Epithelial cell of prostate (primary cell): ENCODE measurements at regions not wholly inside any gene's neighbourhood (a gene's known extent, or its start where the extent isn't known, plus 50 kb on each side); places are given as distances from the start of the nearest gene placed in this dataset.
"Not testable (repeated sequence)": the region's sequence is repeated elsewhere in the genome, so short reads cannot be mapped to it uniquely, and the experiment has no call there.

Experiments used
- DNase-seq: peaks from one replicate; pipeline ENCODE4 v3.0.0-alpha.2; 2011; ENCODE audit warnings: low read depth, low spot score
- H3K27ac ChIP-seq: fragments of 450-650 bp; 2 replicates; pipeline ENCODE4 v1.5.1; 2017; ENCODE audit warnings: mild to moderate bottlenecking

DNA sequence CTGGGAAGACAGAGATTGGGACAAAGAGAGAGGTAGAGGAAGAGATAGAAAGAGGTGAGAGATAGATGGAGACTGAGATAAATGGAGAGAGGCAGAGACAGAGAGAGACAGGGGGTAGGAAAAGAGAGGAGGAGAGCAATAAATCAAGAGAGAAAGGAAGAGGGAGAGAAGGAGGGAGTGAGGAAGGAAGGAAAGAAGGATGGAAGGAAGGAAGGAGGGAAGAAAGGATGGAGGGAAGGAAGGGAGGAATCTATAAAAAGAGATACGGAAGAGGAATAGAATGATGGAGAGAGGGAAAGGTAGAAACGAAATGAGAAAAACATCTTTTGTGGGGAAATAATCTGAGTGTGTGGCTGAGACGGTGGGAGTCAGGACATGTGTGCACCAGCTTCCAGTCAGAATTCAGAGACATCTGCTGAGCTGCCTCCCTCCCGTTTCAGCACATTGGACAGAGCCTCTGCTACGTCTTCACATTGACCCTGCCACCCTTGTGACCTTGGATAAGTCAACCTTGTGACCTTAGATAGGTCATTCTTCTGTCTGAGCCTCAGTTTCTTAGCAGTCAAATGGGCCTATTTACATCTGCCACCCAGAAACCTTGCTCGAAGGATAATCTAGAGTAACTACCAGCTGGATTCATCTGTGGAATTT, 417.8 kb downstream of the MIAT start:
- no peak for DNase-seq

DNA sequence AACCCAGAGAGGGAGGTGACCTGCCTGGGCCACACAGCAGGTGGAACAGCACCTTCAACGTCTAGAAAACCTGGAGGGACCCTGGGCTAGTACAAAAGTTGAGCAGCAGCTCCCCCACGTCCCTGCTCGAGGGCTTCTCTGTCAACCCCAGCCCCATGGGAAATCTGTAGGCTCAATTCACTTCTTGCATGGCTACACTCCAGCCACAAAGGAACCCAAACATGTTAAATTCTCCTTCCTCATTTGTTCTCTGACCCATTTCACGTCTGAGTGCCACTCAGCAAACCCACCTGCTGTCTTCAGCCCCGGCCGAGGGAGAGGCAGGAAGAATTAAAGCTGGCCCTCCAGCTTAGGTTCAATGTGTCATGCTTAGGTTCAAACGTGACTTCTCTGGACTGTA, 418.5 kb downstream of the MIAT start:
- no peak for DNase-seq
- H3K27ac ChIP-seq, result no peak overlapping the region

More for the DNA sequence above, 417.8 kb downstream of the MIAT start:
- H3K27ac ChIP-seq, result no peak overlapping the region

DNA sequence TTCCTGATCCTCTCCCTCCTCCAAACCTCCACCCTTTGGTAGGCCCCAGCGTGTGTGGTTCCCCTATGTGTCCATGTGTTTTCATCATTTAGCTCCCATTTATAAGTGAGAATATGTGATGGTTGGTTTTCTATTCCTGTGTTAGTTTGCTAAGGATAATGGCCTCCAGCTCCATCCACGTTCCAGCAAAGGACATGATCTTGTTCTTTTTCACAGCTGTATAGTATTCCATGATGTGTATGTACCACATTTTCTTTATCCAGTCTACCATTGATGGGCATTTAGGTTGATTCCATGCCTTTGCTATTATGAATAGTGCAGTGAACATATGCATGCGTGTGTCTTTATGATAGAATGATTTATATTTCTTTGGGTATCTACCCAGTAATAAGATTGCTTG, 420.7 kb downstream of the MIAT start:
- H3K27ac ChIP-seq, DNase-seq: not testable (repeated sequence)

DNA sequence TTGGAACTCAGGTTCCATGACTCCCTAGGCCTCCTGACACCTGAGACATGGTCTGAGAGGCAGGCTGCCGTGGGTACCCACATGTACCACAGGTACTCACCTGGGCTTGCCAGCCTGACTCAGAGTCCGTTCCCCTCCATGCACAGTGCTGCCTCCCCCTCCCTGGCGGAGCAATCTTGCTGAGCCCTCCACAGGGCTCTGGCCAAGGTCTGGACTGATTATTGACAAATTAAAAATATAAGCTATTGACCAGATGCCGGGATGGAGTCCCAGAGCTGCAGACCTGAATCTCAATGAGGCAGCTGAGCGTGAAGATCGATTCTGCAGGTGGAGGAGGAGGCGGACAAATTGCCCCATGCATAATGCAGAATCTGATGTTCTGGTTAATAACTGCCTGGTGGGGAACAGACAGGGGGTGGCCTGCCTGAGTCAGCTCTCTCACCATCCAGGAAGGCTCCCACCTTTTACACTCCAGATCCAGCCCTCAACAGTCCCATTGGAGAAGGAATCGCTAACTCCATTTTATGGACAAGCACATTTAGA, 422.7 kb downstream of the MIAT start:
- no peak overlapping the region for H3K27ac ChIP-seq
- DNase-seq, result no peak

DNA sequence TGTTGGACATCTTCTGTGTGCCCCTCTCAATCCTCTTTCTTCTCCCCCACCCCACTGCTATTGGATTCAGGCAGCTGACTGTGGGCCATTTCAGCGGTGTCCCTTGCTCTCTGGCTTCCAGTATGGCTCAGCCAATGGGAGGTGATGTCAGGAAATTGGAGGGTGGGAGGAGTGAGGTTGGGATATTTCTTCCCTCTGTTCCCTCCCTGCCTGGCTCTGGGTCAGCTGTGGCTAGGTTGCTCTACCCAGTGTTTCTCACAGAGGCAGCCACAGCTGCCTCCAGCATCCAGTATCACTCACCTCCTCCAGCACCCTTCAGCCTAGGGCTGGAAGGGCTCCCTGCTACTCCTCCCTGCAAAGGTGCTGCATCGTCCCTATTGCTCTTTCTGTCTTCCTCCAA, 423.5 kb downstream of the MIAT start:
- DNase-seq, result no peak
- H3K27ac ChIP-seq, result no peak overlapping the region

DNA sequence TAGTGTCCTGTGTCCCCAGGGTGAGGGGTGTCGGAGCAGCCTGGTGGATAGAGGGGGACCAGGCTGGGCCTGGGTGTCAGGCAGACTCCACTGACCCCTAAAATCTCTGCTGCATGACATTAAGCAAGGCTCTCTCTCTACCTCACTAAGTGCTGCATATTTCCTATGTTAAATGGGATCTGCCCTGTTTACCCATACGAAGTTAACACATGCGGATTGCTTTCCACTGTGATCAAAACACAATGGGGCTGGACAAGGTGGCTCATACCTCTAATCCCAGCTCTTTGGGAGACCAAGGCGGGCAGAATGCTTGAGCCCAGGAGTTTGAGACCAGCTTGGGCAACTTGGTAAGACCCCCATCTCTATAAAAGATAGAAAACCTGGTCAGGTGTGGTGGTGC, 426.2 kb downstream of the MIAT start:
- DNase-seq, result no peak
- H3K27ac ChIP-seq, result no peak overlapping the region

DNA sequence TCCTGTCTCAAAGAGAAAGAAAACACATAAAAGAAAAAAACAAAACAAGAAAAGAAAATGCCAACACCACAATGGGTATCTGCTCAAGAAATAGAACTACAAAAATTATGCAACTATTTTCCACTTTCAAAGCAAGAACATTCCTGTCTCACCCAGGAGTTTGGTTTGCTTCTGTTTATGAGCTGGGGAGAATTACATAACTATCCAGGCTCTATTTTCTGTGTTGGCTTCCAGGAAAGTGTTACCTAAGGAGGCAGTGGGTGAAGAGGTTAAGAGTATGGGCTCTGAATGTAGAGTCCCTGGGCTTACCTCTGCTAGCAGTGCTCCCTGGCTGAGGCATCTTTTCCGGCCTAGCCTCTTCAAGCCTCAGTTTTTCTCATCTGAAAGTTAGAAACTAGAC, 426.7 kb downstream of the MIAT start:
- no peak overlapping the region for H3K27ac ChIP-seq
- DNase-seq, result no peak

DNA sequence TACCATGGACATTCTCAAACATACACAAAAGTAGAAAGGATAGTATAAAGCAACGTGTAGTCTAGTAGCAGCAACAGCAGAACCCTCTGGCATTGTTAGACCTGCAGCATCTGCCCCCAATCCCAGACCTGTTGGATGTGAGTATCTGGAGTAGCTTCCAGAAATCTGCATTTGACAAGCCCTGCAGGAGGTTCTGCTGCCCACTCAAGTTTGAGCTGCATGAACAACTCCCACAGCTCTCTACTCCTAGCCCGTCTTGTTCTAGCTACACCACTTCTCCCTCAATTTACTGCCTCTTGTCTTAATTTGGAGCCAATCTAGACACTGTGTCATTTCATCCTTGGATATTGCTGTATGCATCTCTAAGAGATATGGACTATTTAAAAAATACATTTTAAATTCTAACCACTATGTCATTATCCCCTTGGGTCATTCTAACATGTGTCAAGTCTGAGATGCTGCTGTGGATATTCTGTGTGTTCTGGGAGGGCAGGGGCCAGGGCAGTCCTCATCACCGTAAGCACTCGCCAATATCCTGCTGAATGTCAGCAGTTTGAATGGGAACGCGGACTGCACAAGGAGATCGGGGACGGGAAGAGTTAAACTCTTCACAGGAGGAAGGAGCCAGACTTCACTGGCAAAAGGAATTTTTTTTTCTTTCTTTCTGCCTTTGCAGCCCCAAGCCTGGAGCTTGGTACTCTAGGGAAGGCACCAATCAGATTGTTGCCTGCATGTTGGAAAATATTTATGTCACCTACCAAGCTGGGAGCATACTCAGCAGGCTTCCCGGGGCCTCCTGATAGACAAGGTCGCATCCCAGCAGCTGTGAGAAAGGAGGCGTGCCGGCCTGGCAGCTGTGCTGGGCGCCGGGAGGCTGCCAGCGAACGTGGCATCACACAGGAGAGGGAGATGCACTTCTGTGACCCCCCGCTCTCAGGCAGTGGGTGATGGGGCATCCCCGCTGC, 429.0 kb downstream of the MIAT start:
- no peak for DNase-seq

DNA sequence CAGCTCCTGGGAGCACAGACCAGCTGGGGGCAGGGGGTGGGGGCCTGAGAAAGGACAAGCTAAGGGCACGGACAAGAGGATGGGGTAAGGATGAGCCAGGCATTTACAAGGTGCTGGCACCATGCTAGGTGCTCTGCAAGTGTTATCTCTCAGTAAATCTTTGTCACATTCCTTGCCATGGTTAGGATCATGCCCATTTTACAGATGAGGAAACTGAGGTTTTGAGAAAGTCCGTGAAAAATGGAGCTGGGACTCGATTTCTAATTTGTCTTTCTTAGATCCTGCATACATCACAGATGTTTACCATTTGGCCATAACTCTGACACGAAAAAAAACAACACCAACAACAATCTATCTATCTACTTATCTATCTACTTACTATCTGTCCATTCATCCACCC, 429.7 kb downstream of the MIAT start:
- H3K27ac ChIP-seq, result no peak overlapping the region
- DNase-seq, result no peak

More for the DNA sequence above, 429.0 kb downstream of the MIAT start:
- H3K27ac ChIP-seq, result no peak overlapping the region

DNA sequence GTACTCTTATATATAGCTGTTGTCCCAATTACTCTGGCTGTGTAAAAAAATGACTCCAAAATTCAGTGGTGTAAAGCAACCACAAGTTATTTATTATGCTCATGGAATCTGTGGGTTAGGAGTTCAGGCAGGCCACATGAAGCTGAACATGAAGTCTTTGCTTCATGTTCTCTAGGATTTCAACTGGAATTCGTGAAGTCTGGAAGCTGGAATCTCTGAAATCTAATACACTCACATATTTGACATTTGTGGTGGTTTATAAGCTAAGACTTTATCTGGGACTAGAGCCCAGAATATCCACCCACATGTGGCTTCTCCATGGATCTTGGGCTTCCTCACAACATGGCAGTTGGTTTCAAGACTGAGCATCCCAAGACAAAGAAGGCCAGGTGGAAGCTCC, 430.6 kb downstream of the MIAT start:
- no peak overlapping the region for H3K27ac ChIP-seq
- no peak for DNase-seq

DNA sequence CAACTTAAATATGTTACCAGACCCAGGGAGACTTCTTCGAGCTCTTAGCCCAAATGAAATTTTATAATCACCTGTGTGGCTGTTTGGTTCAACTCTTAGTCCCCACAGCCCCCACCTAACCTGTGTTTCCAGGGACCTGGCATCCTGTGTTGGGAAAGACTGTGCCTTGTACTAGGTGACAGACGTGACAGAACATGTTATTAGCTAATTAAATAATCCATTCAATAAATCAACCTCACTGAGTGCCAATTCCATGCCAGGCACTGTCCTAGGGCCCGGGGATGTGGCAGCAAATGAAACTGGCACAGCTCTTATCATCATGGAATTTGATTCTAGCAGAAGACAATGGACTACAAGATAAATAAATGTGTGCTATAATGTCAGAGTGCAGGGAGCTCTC, 431.9 kb downstream of the MIAT start:
- DNase-seq, result no peak
- H3K27ac ChIP-seq, result no peak overlapping the region

DNA sequence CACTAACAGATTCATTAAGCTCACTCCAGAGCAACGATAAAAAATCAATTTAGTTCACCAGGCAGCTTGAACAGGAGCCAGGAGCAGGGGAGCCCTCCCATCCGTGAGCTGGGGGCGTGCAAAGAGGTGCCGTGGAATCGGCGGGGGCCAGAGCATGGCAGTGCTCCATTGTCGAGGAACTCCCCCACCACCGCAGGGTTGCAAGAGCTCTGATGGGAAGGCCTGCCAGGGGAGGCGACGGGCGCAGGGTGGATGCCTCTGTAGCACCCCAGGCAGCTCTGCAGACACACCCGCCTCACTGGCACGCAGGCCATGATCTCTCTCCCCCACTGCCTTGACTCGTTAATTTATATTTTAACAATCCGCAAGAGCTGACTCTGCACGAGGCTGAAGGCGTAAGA, 433.2 kb downstream of the MIAT start:
- no peak for DNase-seq
- H3K27ac ChIP-seq, result no peak overlapping the region

DNA sequence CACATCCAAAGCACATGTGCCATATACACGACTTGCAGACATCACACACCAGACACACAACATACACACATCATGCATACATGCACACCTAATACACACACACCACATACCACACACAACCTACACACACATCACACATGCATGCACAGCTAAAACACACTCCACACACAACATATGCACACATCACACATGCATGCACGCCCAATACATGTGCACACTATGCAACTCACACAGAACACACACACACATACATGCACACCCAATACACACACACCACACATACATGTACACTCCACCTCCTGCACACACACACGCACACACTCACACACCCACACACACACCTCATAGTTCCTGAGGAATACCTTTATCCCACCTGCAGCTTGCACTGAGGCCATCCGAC, 436.0 kb downstream of the MIAT start:
- H3K27ac ChIP-seq, result no peak overlapping the region
- DNase-seq, result no peak

DNA sequence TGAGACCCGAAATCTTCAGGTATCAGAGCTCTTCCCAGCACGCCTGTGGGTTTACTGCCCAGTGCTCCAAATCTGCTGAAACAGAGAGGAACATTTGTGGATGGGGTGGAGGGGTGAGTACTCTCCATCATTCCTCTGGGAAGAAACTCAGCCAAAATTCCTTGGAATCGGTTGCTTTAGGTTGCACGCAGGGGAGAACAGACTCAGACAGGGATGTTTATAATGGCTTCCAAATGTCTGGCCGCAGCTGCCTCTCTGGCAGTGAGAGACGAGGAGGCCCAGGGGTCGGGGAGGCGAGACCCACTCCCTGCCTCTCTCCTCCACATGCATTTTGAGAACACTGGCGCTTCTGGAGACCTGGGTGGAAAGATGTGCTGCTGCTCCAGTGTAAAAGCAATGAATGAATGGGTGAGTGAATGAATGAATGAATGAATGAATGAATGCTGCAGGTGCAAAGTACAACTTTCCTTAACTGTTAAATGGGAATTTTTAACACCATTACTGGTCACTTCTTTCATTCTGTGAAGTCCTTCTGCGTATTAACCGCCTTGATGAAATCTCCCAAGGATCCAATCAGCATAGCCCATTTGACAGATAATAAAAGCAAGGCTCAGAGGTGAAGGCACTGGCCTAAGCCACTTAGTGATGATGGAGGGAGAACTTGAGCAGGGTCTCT, 437.4 kb downstream of the MIAT start:
- H3K27ac ChIP-seq, result no peak overlapping the region
- DNase-seq, result no peak

DNA sequence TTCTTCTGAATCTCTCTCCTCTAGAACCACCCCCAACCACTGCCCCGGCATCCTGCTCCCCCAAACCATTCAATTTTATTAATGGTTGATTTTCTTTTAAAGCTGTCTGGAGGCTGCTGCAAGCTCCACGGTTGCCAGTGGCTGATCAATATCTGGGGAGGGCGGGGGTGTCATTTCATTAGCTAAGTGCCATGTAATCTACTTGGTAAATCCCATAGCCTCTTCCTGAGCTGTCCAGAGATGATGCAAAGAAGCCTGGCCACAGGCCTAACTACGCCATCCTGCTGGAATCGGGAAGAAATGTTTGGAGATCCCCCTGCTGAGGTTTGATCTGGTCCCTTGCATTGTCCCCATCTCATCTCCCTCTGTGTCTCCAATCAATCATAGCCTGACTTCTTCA, 440.1 kb downstream of the MIAT start:
- H3K27ac ChIP-seq, result no peak overlapping the region
- DNase-seq, result no peak

DNA sequence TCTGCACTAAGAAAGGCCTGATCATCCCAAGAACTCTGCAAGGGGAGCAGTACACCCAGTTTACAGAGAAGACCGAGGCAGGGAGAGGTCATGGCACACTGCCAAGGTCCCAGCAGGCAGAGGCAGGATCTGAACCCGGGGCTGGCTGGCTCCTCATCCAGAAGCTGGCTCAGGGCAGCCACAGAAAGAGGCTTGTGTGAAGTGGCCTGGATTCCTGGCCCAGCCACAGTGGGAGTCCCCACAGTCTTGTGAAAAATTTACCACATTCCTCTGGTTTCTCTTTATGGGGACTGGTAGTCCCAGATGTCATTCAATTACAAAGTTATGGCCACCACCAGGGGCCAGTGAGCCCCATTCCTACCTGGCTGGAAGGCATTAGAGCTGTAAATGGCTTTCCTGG, 440.5 kb downstream of the MIAT start:
- no peak overlapping the region for H3K27ac ChIP-seq
- no peak for DNase-seq

DNA sequence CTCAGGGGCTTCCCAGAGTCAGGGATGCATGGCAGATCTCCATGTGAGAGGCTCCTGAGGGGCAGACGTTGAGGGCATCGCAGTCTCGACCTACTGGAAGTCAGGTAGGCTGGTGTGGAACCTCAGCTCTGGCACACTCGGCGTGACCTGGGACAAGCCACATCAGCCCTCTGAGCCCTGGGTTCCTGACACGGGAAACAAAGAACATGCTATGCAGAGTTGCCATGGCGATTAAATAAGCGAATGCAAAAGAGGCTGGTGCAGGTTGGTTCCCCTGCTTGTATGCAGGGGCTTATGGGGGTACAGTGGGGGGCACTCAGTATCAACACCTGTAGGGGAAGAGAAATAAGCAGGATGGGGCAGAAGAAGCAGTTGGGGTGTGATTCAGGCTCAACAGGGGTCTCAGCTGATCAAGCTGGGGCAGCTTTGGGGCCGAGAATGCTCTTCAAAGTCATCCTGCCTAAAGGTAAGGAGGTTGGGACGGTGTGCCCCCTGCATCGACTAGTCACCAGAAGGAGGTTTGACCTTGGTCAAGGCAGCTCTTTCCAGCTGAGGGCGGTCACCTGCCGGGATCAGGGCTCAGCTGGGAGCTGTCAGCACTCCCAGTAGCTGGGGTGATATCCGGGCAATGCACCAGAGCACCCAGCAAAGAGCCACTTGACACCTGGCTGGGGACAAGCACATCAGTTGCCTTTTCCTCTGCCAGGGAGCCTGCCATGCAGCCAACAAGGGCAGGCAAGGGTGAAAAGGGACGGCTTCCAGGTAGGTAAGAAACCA, 442.7 kb downstream of the MIAT start:
- H3K27ac ChIP-seq, result no peak overlapping the region
- no peak for DNase-seq

DNA sequence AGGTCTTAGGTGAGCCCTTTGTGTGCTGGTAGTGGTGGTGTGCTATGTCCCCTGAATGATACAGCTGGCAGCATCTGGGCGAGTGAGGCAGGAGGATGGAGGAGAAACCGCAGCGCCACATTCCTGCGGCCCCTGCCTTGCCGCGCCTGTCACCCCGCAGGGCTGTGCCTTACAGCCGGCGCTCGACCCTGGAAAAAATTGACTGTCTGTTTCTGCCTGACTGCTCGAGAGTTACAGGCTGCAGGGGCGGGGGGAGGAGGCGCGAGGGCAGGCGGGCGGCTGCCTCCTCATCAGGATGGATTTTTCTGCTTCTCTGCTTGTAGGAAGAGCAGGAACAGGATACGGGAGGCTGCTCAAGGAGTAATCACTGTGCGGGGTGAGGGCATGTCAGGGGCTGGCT, 443.4 kb downstream of the MIAT start:
- no peak for DNase-seq

DNA sequence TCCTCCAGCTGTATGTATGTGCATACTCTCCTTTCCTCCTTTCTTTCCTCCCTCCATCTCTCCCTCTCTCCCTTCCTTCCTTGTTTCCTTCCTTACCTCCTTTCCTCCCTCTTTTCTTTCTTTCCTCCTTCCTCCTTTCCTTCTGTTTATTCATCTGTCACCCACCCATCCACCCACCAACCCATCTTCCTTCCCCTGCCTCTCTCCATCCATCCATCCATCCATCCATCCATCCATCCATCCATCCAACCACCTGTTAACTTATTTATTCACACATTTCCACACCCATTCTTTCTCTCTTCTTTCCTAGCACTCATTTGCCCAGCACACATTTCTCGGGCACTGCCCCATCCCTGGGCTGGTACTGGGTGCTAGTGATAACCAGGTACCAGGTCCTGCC, 443.9 kb downstream of the MIAT start:
- no peak for DNase-seq
- no peak overlapping the region for H3K27ac ChIP-seq

More for the DNA sequence above, 443.4 kb downstream of the MIAT start:
- no peak overlapping the region for H3K27ac ChIP-seq

DNA sequence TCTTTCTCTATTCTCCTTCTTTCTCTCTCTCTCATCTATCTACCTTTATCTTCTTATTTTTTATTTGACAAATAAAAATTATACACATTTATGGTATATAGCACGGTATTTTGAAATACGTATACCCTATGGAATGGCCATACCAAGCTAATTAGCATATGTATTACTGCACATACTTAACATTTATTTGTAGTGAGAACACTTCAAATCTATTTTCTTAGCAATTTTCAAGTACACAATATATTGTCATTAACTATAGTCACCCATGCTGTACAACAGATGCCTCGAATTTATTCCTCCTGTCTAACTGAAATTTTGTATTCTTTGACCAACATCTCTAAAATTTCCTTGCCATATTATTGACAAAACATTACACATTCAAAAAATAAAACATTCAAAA, 447.1 kb downstream of the MIAT start:
- no peak overlapping the region for H3K27ac ChIP-seq
- DNase-seq, result no peak
